HCT116 (cell line): ENCODE measurements at regions not wholly inside any gene's neighbourhood (a gene's known extent, or its start where the extent isn't known, plus 50 kb on each side); places are given as distances from the start of the nearest gene placed in this dataset.

ENCODE experiments used
- ATAC-seq: fragments of 200-7000 bp; cut with Tn5 transposase; 2 replicates; pipeline ENCODE4 v1.9.1; 2020; ENCODE audit warnings: mild to moderate bottlenecking, moderate library complexity
- BruUV-seq: library from RNA; stranded (reverse); fragments of 400-500 nt; replicated peaks from 2 replicates; lab custom pipeline; 2021; lab: Mats Ljungman, UMichigan
- CTCF ChIA-PET: fragments of 300-600 bp; sonication (Branson Sonifier 250); formaldehyde crosslinking; loops from one replicate; lab custom pipeline; 2021; ENCODE audit warnings: antibody characterized with exemption; lab: Charles Lee
- POLR2A ChIA-PET: fragments of 300-600, 350-600 bp; sonication (Branson Sonifier 250); formaldehyde crosslinking; loops from one replicate; lab custom pipeline; 2021; ENCODE audit warnings: antibody characterized with exemption; lab: Charles Lee
- RAD21 ChIA-PET, 2 experiments: fragments of 300-600 bp; sonication (Branson Sonifier 250); formaldehyde crosslinking; loops; one replicate each; lab custom pipeline; 2023; ENCODE audit warnings: low total read pairs in 2 of 2; ENCODE audit not compliant: uncharacterized antibody in 2 of 2, unreplicated experiment in 2 of 2, low non-redundant PET in 1 of 2; lab: Charles Lee
- DNase-seq: peaks from one replicate; pipeline ENCODE4 v3.0.0-alpha.2; 2010; ENCODE audit warnings: low read depth, low spot score
- H2AFZ ChIP-seq: fragments of 200-600 bp; shearing (Covaris generic), sonication (generic); 2 replicates; pipeline ENCODE4 v1.6.1; 2017; ENCODE audit warnings: low read depth, mixed run types, mixed read lengths, antibody characterized with exemption, low read length; ENCODE audit not compliant: poor library complexity, severe bottlenecking
- H3K27ac ChIP-seq: 2 replicates; pipeline ENCODE4 v1.5.1; 2012; ENCODE audit warnings: low read depth, low read length
- H3K27me3 ChIP-seq: fragments of 200-600 bp; sonication (generic); 2 replicates; pipeline ENCODE4 v1.6.1; 2016; ENCODE audit warnings: mixed run types, low read length, mixed read lengths; ENCODE audit not compliant: insufficient read depth
- H3K36me3 ChIP-seq, 2 experiments: fragments of 200-500 bp in 1 of 2; fragments of 200-600 bp in 1 of 2; sonication (Bioruptor generic) in 1 of 2; sonication (generic) in 1 of 2; 2 replicates each; pipeline versions ENCODE4 v1.5.1 to v1.6.1; 2014 to 2016; ENCODE audit warnings: low read length in 2 of 2, inconsistent platforms in 1 of 2, mixed read lengths in 1 of 2, mixed run types in 1 of 2; ENCODE audit not compliant: insufficient read depth in 2 of 2, control insufficient read depth in 1 of 2
- H3K4me1 ChIP-seq, 2 experiments: fragments of 200-600 bp in 1 of 2; sonication (generic) in 1 of 2; 2 replicates each; pipeline versions ENCODE4 v1.5.1 to v1.6.1; 2012 to 2017; ENCODE audit warnings: low read length in 2 of 2, inconsistent platforms in 1 of 2, mild to moderate bottlenecking in 1 of 2, mixed read lengths in 1 of 2, mixed run types in 1 of 2, moderate library complexity in 1 of 2; ENCODE audit not compliant: insufficient read depth in 2 of 2, control insufficient read depth in 1 of 2
- H3K4me2 ChIP-seq: fragments of 200-600 bp; sonication (generic); 2 replicates; pipeline ENCODE4 v1.6.1; 2017; ENCODE audit warnings: mixed run types, low read length, mixed read lengths
- H3K4me3 ChIP-seq, 2 experiments: fragments of 200-600 bp in 1 of 2; sonication (generic) in 1 of 2; replicated peaks in 1 of 2; 2 replicates each; pipeline ENCODE4 v1.5.1; 2011 to 2016; ENCODE audit warnings: low read length in 2 of 2, control low read depth in 1 of 2, low read depth in 1 of 2, mild to moderate bottlenecking in 1 of 2, mixed read lengths in 1 of 2, mixed run types in 1 of 2
- H3K79me2 ChIP-seq: fragments of 200-600 bp; sonication (generic); 2 replicates; pipeline ENCODE4 v1.6.1; 2017; ENCODE audit warnings: mild to moderate bottlenecking, mixed run types, low read length, moderate library complexity, mixed read lengths; ENCODE audit not compliant: insufficient read depth
- H3K9ac ChIP-seq: fragments of 200-600 bp; sonication (generic); 2 replicates; pipeline ENCODE4 v1.6.1; 2016; ENCODE audit warnings: low read length, mixed read lengths
- H3K9me2 ChIP-seq: fragments of 200-600 bp; sonication (generic), shearing (Covaris generic); 2 replicates; pipeline ENCODE4 v1.6.1; 2017; ENCODE audit warnings: mixed run types, mild to moderate bottlenecking, moderate library complexity; ENCODE audit not compliant: insufficient read depth
- H3K9me3 ChIP-seq, 2 experiments: fragments of 200-500 bp in 1 of 2; fragments of 200-600 bp in 1 of 2; sonication (Bioruptor generic) in 1 of 2; sonication (generic) in 1 of 2; 2 replicates each; pipeline ENCODE4 v1.6.1; 2014 to 2017; ENCODE audit warnings: low read length in 2 of 2, mixed read lengths in 2 of 2, inconsistent platforms in 1 of 2, low read depth in 1 of 2, mild to moderate bottlenecking in 1 of 2, mixed run types in 1 of 2, moderate library complexity in 1 of 2; ENCODE audit not compliant: control insufficient read depth in 1 of 2, insufficient read depth in 1 of 2
- H4K20me1 ChIP-seq: fragments of 200-600 bp; sonication (generic), shearing (Covaris generic); 2 replicates; pipeline ENCODE4 v1.6.1; 2017; ENCODE audit warnings: mixed run types, mild to moderate bottlenecking, moderate library complexity; ENCODE audit not compliant: insufficient read depth
- CBX3 ChIP-seq: IDR thresholded peaks from 2 replicates; pipeline ENCODE4 v1.6.1; 2012; ENCODE audit warnings: low read depth
- CEBPB ChIP-seq: IDR thresholded peaks from 2 replicates; pipeline ENCODE4 v1.6.1; 2012; ENCODE audit warnings: low read depth
- FOSL1 ChIP-seq: IDR thresholded peaks from 2 replicates; pipeline ENCODE4 v1.6.1; 2012; ENCODE audit warnings: low read depth
- JUND ChIP-seq: IDR thresholded peaks from 2 replicates; pipeline ENCODE4 v1.6.1; 2012
- MAX ChIP-seq: IDR thresholded peaks from 2 replicates; pipeline ENCODE4 v1.6.1; 2012
- POLR2AphosphoS5 ChIP-seq: IDR thresholded peaks from 2 replicates; pipeline ENCODE4 v1.6.1; 2011; ENCODE audit warnings: mild to moderate bottlenecking, low read depth, low read length, moderate library complexity
- RAD21 ChIP-seq: IDR thresholded peaks from 2 replicates; pipeline ENCODE4 v1.6.1; 2012; ENCODE audit warnings: low read depth, mild to moderate bottlenecking
- SIN3A ChIP-seq: IDR thresholded peaks from 2 replicates; pipeline ENCODE4 v1.6.1; 2012; ENCODE audit warnings: low read depth
- SP1 ChIP-seq: IDR thresholded peaks from 2 replicates; pipeline ENCODE4 v1.6.1; 2012; ENCODE audit warnings: low read depth
- SRF ChIP-seq: IDR thresholded peaks from 2 replicates; pipeline ENCODE4 v1.6.1; 2012; ENCODE audit warnings: low read depth
- TCF7L2 ChIP-seq: IDR thresholded peaks from 2 replicates; pipeline ENCODE4 v1.7.0; 2011; ENCODE audit warnings: borderline replicate concordance, inconsistent platforms; ENCODE audit not compliant: insufficient read depth, insufficient read length; ENCODE audit errors: extremely low read depth
- ZFX ChIP-seq: fragments of 450-650 bp; IDR thresholded peaks from 2 replicates; pipeline ENCODE4 v1.6.1; 2017
- ZNF274 ChIP-seq: fragments of 200-500 bp; sonication (Bioruptor generic); IDR thresholded peaks from 2 replicates; pipeline ENCODE4 v1.6.1; 2014; ENCODE audit warnings: mild to moderate bottlenecking, low read depth, low read length, inconsistent platforms
- intact Hi-C: fragments of 100-400 bp; cut with micrococcal nuclease; formaldehyde crosslinking; loops from 2 replicates; pipeline ENCODE4 v1.10.0; 2022
- TF ChIP-seq, protein P1 (sequence below): IDR thresholded peaks from 2 replicates; pipeline ENCODE4 v1.6.1; 2012

DNA sequence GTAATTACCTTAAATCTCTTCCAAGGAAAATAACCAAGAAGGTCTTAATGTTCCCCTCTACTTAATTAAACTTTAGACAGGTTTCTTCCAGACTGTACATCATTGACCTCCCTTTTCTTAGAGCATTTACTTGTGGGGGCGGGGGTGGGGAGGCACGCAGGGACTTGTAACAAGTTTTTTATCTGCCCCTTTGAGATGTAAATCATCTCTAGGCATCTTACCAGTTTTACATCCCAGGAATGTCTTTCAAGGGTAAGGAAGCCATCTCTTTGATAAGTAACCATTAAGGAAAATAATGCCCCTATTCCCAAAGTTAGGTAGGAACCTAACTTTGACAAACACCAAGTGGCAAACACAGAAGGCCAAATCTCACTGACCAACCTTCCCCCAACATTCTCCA is 528.6 kb downstream of the SUCLA2 start:
- intact Hi-C loops, result no loop called here
- no peak for TF ChIP-seq FOSL1
- TF ChIP-seq SP1, result no peak
- TF ChIP-seq CEBPB, result no peak
- no peak for TF ChIP-seq MAX
- TF ChIP-seq, all 23 proteins: peak for 0
- H3K4me1 ChIP-seq, result no peaks in the 10 kb centered on the region
- H3K4me2 ChIP-seq, result no peak overlapping the region
- ATAC-seq, result no peak
- H4K20me1 ChIP-seq, result no peaks in the 10 kb centered on the region
- no peaks in the 10 kb centered on the region for H3K9me2 ChIP-seq
- ChIA-PET POLR2A (no interaction called here), CTCF (no interaction called here), RAD21 (no interaction called here)
- no peaks in the 10 kb centered on the region for H3K36me3 ChIP-seq
- no peak overlapping the region for H2AFZ ChIP-seq
- no peak overlapping the region for H3K9ac ChIP-seq
- H3K4me3 ChIP-seq, result no peak overlapping the region
- no peak overlapping the region for H3K27ac ChIP-seq
- no TSS peak for BruUV-seq
- DNase-seq, result no peak
- H3K9me3 ChIP-seq, result peaks cover 0 to 3% of the 10 kb centered on the region in 2 experiments; a peak in 1 of 4 replicates
- no peaks in the 10 kb centered on the region for H3K27me3 ChIP-seq
- H3K79me2 ChIP-seq, result no peaks in the 10 kb centered on the region

DNA sequence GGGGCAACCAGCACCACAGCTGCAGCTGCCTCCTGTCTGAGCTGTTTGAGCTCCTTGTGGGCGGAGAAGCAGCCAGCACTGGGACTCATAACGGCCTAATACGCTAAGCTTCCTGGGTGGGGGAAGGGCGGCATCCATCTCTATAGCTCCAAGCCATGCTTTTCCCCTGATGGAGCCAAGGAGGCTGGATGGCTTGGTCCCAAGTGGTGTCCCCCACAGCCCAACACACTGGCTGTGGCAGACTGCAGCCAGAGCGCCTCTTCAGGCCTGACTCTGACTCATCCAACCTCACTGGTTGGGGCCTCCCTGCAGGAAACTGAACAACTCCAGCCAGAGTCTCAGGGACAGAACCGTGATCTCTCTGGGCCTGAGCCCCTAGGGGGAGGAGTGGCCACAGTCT is 537.3 kb downstream of the SUCLA2 start:
- intact Hi-C loops, result no loop called here
- Histone ChIP-seq H3K9me2 (no peaks in the 10 kb centered on the region), H3K79me2 (no peaks in the 10 kb centered on the region), H3K9ac (no peak overlapping the region), H2AFZ (no peak overlapping the region), H3K27me3 (no peaks in the 10 kb centered on the region), H3K4me1 (no peaks in the 10 kb centered on the region), H3K4me2 (no peak overlapping the region), H3K27ac (no peak overlapping the region), H4K20me1 (no peaks in the 10 kb centered on the region), H3K9me3 (no peaks in the 10 kb centered on the region; a peak in 1 of 4 replicates), H3K36me3 (no peaks in the 10 kb centered on the region), H3K4me3 (no peak overlapping the region)
- CTCF ChIA-PET, result no interaction called here
- RAD21 ChIA-PET, result no interaction called here
- TF ChIP-seq RAD21 (no peak), TCF7L2 (no peak), ZNF274 (no peak), CEBPB (no peak), FOSL1 (no peak), JUND (no peak), SIN3A (no peak), SP1 (no peak), SRF (no peak), POLR2AphosphoS5 (no peak), ZFX (no peak), CBX3 (no peak)
- TF ChIP-seq, protein P1, sequence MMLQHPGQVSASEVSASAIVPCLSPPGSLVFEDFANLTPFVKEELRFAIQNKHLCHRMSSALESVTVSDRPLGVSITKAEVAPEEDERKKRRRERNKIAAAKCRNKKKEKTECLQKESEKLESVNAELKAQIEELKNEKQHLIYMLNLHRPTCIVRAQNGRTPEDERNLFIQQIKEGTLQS, result no peak
- DNase-seq, result no peak
- POLR2A ChIA-PET, result no interaction called here
- no TSS peak for BruUV-seq
- no peak for ATAC-seq
